ENCODE measurements at regions not wholly inside any gene's neighbourhood (a gene's known extent, or its start where the extent isn't known, plus 50 kb on each side); places are given as distances from the start of the nearest gene placed in this dataset.
"Not testable (repeated sequence)": the region's sequence is repeated elsewhere in the genome, so short reads cannot be mapped to it uniquely, and the experiment has no call there.

DNA sequence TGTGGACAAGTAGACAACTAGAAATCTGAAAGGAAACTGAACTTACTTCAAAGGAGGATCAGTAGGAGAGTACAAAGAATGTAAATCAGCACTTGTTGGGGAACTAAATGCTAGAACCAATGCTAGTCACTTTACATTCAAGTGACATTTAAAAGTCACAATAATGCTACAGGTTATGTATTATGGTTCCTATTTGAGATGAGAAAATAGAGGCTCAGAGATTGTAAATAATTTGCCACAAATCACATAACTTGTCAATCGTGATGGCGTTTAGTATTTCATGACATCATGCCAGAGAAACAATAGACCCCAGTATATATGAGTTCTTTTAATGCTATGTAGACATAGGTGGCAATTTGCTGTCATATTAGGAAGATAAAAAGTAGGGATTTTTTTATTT is 467.8 kb upstream of the CBLB start:
- DNase-seq (ENCODE audit: low spot score) (no peak), ATAC-seq (no peak)

DNA sequence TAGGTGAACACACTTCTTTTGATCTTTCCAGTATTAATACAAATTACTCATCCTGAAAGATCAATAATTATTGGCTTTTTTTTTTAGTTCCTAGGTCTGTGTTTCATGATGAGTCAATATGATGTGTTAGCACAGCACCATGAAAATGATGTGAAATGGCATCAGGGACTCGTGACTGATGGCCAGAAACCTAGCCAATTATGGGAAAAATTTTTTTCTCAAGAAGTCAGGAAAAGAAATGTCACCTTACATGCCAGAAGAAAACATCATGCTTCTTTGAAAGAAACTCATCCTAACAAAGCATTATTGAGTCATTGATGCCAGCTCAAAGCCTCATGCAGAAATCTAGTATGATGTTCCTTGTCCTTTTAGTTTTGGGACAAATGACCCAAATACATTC is 468.3 kb upstream of the CBLB start:
- DNase-seq (ENCODE audit: low spot score) (no peak), ATAC-seq (no peak)

DNA sequence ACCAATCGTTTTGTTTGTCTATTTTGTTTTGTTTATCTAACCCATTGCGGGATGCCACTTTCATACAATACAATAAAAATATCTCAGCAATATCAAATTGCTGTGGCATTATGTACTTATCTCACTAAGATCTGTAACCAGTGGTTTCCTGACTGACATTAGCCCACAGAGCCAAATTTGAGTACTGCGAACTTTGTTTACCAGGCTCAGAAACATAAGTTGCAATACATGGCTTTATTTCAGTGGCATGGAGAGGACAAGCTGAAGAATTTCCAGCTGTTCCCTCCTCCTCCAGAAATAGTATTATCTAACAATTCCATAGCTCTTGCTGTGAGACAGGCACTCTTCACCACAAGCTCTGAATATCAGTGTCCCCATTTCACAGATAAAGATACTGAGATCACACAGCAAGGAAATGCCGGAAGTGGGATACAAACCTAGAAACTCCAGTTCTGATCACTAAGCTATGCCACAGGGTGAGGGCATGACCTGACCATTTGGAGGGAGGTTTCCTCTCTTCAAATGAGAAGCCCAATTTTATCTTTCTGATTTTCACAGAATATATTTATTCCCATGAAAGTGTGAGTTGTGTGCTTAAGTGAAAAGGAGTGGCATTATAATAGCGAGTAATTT is 469.9 kb upstream of the CBLB start:
- ATAC-seq: no peak
- DNase-seq (ENCODE audit: low spot score): no peak

DNA sequence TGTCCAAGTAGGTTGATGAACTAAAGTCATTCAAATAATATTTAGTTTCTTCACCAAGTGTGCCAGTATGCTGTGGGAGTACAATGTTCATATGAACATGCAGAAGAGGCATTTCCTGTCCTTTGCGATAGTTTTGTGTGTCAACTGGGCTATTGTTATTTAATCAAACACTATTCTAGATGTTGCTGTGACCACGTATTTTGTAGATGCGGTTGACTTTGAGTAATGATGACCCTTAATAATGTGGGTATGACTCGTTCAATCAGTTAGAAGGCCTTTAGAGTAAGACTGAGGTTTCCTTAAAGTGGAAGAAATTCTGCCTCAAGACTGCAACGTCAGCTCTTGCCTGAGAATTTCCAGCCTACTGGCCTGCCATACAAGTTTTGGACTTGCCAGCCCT is 470.7 kb upstream of the CBLB start:
- no peak for DNase-seq (ENCODE audit: low spot score)
- no peak for ATAC-seq

DNA sequence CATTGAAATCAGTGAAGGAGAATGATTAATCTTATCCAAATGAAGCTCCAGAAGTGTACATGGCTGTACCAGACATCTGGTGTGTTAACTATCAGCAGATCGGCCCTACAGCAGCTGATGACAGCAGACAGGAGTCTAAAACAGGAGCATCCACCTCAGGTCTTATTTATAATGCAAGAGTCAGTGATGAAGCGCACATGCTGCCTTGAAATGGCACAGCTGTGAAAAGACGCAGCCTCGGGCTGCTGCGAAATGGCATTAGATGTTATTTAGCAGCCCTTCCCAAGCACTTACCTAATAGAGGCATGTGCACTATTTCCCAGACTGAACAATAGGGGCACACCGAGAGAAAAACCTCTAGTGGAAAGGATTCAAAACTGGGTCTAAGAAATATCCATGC is 472.3 kb upstream of the CBLB start:
- DNase-seq (ENCODE audit: low spot score) (no peak), ATAC-seq (no peak)

DNA sequence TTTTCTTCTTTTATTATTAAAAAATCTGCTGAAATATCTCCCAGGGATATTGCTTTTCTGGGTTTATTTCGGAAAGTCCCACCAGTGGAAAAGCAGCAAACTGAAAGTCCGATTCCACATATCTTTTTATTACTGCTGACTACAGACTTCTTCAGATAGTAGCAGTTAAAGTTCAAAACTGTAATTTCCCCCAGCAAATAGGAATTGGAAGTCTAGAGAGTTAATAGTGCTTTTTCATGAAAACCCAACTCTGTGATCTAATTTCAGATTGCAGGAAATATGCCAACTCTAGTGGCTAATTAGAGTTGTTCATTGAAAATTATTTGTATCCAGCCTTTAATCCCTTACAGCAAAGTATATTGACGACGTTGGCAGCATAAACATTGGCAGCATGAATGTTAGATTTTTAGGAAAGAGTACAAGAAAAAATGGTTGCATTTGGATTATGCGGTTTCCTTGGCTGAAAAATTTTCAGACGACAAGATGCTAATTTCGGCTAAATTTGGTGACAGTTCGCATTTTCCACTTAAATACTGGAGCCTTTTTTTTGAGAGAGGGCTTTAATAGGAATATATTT is 472.9 kb upstream of the CBLB start:
- DNase-seq (ENCODE audit: low spot score) (no peak), ATAC-seq (no peak)

DNA sequence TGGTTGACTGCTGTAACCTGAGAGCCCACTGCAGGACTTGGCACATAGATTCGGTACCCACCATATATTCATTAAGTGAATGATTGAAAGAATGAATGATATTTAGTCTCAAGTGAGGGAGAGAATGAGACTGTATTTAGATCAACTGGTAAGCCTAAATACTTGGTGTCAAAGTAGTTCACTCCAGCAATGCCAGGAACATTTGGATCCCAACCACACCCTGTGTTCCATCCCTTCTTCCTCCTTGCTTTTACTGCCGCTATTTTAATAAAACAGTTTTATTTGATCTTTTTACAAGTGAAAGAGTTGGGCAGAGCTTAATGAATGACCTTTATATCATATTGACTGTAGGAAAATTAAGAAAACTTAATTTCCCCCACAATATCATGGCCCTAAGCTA is 473.6 kb upstream of the CBLB start:
- ATAC-seq (no peak), DNase-seq (ENCODE audit: low spot score) (no peak)

DNA sequence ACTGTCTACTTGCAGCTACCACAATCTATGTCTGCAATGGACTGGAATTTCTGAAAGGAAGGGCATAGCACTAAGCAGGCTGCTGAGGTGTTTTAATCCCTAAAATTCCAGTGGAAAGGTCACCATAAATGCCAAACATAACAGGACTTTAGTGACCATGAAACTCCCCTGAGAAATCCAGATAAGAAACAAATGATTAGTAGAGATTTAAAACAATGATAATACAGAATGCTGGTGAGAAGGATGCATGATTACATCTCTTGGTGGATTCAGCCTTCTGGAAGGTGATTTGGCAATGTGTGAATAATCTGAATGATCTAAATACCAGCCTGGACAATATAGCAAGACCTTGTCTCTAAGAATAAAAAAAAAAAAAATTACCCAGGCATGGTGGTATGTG is 475.0 kb upstream of the CBLB start:
- ATAC-seq: no peak
- no peak for DNase-seq (ENCODE audit: low spot score)

DNA sequence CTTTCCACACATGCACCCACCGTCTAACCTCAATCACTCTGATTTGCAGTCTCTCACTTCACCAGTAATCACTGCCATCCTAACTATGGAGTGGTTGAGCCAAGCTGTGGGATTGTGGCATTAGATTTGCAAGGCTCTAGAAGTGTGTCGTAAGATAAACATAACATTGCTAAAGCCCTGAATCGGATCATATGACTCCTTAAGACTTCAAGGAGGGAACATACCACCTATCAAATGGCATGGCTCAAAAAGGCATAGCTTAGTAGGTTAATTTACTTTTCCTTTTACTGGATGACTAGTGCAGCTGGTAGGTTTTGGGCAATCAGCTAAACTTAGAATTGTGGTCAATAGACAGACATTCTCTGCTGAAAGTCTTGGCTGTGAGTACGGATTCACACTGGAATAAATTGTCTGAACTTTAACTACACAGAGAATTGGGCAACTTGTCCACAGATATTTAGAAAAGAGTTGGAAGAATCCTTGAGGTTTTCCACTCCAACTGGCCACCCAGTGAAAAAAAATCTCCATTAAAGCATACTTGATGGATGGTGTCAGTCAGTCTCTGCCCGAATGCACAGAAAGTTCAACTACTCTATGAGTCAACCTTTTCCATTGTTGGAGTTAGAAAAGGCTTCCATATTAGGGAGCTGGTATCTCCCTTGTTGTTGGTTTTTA is 476.7 kb upstream of the CBLB start:
- no peak for ATAC-seq
- no peak for DNase-seq (ENCODE audit: low spot score)

DNA sequence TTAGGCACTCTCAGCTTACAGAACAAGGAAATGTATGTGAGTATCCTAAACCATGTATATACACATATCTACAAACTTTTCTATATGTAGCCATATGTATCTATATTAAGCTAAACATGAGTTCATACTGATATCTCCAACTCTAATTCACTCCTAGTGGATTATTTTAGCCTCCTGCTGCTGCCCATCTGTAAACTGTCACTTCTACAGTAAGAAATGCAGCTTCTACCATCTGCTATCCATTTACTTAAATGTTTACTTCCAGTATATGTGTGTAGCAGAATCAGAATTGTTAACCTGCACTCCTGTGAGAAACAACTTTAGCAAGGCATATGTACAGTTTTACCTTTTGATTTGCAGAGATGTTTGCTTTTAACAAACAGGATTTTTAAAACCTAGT is 478.5 kb upstream of the CBLB start:
- DNase-seq (ENCODE audit: low spot score) (no peak), ATAC-seq (no peak)

DNA sequence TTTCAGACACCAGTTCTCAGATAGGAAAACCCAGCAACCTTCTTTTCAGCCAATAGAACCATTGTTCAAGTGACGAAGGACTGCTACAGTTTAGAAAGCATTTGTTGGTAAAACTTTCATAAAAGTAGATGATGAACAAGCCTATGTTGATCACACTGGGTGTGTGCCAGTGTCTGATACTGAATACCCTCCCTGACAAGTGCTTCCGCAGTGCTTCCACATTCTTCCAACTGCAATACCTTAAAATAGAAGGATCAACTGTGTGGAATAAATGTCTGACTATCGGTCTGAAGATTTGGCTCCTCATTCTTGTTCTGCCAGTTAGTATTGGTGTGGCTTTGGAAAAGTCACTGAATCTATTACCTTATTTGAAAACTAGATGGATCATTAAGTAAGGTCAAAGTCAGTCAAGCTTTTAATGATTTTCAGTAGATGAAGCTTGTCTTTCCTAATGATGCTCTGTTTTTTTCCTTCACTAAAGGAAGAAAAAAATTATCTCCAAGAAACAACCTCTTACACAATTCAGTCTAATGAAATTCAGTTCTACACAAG is 479.4 kb upstream of the CBLB start:
- DNase-seq (ENCODE audit: low spot score): no peak
- ATAC-seq: no peak

DNA sequence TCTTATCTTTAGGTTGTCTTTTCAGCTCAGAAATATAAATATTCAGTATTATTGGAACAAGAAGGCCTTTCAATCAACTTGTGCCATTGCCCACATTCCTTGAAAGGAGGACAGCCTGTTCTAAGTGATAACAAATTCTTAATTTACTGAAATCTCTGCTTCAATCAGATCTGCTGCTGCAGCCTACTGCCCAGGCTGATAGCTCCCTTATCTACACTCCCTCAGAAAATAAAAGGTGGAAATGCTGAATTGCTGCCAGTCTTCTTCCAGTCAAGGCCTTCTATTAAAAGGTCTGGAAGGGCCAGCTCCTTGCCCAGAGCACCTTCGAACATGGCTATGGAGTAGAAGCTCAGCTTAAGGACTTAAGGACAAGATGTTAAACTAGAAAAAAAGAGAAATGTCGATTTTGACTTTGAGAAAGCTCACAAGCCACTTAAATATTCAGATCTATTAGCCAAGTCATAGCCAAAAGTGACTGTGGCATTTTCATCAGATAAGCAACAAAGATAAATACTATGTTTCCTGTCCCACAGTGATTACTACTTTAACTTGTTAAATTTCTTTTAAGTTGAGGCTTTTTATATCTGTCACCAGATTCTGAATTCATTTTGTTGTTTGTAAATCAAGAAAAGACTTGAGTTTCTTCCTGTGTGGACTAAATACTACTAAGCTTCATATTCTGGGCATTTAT is 480.5 kb upstream of the CBLB start:
- DNase-seq (ENCODE audit: low spot score): no peak
- ATAC-seq: no peak

DNA sequence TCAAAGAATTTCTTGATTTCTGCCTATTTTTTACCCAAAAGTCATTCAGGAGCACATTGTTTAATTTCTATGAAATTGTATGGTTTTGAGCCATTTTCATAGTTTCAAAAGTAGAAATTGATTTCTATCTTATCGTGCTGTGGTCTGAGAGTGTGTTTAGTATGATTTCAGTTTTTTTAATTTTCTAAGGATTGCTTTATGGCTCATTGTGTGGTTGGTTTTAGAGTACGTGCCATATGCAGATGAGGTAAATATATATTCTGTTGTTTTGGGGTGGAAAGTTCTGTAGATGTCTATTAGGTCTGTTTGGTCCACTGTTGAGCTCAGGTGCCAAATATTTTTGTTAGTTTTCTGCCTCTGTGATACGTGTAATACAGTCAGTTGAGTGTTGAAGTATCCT is 487.1 kb upstream of the CBLB start:
- DNase-seq (ENCODE audit: low spot score): no peak
- ATAC-seq: no peak

DNA sequence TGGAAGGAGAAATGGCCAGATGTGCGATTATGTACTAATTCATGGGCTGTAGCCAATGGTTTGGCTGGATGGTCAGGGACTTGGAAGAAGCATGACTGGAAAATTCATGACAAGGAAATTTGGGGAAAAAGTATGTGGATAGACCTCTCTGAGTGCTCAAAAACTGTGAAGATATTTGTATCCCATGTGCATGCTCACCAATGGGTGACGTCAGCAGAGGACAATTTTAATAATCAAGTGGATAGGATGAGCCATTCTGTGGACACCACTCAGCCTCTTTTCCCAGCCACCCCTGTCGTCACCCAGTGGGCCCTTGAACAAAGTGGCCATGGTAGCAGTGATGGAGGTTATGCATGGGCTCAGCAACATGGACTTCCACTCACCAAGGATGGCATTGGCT is 490.9 kb upstream of the CBLB start:
- no peak for ATAC-seq
- no peak for DNase-seq (ENCODE audit: low spot score)

DNA sequence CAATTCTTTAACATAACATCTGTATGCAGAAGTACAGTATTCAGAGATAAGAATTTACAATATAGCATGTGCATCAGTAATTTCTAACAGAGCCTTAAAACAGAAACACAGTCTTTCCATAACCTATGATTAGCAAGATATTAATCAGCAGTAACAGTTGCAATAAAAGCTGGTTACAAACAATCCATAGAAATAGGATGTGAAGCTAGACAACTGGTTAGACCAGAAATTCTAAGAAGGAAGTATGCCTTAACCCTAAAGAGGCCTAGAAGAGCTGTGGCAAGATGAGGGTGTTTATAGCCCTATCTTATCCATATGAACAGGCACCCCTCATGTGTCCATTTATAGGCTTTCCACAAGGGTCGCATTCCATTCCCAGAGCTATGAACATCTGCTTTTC is 492.1 kb upstream of the CBLB start:
- DNase-seq (ENCODE audit: low spot score); ATAC-seq: not testable (repeated sequence)

DNA sequence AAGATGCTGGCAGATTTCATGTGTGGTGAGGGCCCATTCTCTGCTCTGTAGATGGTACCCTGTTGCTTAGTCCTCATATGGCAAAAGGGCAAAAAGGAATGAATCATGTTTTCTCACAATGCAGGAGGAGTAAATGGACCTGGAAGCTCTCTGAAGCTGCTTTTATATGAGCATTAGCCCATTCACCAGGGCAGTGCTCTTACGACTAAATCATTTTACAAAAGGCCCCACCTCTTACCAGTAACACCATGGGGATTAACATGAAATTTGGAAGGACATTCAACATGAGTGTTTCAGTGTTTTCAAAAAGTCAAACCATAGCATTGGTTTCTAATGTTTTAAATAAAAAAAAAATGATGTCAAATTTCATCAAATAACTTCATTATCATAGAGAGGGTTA is 495.7 kb upstream of the CBLB start:
- no peak for ATAC-seq
- DNase-seq (ENCODE audit: low spot score): no peak

DNA sequence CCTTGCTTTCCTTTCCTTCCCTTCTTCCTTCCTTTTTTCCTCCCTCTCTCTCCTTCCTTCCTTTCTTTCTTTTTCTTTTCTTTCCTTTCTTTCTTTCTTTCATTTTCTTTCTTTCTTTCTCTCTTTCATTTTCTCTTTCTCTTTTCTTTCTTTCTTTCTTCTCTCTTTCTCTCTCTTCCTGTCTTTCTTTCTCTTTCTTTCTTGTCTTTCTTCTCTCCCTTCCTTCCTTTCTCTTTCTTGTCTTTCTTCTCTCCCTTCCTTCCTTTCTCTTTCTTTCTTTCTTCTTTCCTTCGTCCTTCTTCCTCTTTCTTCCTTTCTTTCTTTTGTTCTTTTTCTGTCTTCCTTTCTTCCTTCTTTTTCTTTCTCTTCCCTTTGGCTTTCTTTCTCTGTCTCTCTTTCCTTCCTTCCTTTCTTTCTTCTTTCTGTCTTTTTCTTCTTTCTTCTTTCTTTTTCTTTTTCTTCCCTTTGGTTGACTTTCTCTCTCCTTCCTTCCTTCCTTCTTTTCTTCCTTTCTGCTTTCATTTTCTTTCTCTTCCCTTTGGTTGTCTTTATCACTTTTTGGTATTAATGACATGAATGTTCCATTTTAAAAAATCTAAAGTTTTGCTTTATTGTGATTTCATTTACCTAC is 496.4 kb upstream of the CBLB start:
- ATAC-seq (no peak), DNase-seq (ENCODE audit: low spot score) (no peak)

DNA sequence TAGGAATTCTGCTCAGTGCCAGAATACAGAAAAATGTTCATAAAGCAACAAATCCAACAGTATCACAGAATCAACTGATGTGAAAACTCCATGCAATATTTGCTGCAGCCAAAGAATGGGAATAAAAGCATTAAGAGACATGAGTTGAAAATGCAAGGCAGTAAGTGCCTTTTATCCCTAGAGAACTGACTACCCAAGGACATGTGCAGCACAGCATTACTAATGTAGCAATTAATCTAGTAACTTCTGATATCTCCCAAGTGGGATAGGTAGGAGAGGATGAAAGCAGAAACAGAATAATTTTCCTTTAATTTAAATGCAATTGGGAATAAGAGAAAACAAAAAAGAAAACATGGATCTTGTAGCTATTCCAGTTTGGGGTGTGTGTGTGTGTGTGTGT is 497.5 kb upstream of the CBLB start:
- ATAC-seq (no peak), DNase-seq (ENCODE audit: low spot score) (no peak)

DNA sequence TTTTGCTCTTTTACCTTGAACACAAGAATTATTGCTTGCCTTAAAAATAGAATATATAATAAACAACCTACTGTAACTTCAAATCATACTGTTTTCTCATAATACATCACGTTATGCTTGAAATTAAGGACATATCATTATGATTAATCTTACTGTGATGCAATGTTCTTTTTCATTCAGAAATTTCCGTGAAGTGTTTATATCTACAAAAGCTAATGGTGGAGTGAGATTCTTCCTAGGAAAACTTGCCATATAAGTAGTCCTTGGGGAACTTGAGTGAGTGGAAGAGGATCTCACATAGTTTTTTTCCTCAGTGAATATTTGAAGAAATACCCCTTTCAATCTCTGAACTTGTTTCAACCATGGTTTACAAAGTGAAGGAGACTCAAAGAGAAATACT is 498.7 kb upstream of the CBLB start:
- no peak for ATAC-seq
- DNase-seq (ENCODE audit: low spot score): no peak

DNA sequence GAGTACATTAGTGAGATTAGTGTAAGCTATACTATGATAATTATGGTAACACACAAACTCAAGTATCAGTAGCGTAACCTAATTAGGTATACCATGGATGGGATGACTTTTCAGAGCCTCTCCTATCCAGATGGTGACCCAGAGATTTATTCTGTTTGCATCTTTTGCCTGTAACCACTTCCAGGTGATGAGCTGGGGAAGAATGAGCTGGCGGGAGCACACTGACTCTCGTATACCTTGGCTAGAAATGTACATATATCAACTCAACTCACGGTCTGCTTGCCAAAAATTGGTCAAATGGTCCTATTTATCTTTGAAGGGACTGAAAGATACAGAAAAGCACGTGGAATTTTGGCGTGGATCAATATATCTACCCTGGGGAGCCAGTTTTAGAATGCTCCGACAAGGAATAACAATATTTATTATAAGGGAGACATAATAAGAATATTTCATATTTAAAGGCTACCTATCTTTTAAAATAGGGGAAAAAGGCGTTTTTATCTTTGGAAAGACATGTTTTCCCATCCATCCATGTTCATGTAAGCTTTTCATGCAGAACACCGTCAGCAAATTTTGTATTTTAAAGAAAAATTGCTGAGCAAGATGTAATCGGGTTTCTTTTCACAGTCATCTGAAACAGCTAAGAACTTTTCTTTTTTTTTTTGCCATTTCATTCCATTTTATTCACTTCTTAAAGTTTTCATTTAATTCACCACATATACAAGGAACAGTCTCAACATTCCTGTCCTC is 502.6 kb upstream of the CBLB start:
- ATAC-seq (no peak), DNase-seq (ENCODE audit: low spot score) (no peak)
